NCI-H1092 (cell line): ENCODE measurements at regions not wholly inside any gene's neighbourhood (a gene's known extent, or its start where the extent isn't known, plus 50 kb on each side); places are given as distances from the start of the nearest gene placed in this dataset.

ENCODE experiments used
- DNase-seq: peaks from one replicate; lab custom pipeline; 2025; lab: John Stamatoyannopoulos, UW

DNA sequence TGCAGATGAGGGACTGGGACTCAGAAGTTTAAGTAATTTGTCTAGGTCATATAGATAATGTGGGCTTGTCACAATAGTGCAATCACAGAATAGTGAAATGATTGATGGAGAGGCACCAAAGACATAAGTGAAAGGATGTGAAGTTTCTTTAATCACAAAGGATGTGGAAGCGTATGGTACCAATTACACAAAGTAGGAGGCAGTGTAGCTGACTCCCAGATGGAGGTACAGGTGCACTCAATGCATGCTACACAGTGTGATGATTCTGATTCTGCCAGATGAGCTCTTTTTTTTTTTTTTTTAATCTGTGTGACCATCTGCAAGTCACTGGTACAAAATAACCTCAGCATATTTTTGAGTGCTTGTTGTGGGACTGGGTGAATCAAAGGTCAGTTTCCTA, 411.3 kb downstream of the SPRY1 start:
- DNase-seq, result no peak

DNA sequence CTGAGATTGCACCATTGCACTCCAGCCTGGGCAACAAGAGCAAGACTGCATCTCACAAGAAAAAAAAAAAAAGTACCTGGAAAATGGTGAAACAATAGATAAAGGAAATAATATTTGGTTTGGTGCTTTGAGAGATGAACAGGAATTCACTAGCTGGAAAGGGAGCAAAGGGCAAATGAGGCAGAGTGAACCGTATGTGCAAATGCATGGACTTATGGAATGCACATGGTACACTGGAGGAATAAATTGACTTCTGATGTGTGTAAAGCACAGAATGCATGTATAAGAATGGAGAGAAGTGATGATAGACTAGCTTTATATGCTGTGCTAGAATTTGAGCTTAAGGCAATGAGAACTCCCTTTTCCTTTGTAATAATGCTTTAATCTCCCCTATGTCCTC, 413.3 kb downstream of the SPRY1 start:
- no peak for DNase-seq

DNA sequence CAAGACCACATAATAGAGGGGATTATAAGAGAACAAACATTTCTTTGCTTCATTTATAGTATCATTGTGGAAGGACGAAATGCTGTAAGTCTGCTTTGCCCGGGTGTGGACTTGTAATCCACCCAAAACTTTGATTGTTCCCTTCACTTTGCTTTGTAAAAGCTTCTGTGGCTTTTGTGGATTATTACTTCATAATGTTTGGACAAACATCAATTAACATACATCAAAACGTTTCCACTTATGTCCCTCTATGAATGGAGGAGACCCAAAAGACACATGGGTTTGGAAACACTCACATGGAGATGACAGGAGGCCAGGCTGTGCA, 415.4 kb downstream of the SPRY1 start:
- DNase-seq, result no peak

DNA sequence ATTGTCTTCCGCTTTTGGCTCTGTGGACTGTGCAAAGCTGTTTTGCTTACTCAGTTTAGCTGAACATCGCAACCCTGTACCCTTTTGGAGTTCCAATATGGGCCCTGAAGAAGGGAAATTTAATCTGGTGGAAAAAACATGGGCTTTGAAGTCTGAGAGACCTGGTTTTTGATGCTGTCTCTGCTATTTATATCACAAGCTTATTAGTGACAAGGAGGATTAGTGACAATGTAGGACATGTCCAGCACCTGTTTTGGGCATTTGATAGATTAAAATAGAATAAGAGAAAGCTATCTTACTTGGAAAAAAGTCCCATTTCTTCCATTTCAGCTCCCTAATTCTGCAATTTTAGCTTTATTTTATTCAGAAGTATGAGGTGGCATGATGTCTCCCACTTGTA, 417.3 kb downstream of the SPRY1 start:
- DNase-seq, result no peak

DNA sequence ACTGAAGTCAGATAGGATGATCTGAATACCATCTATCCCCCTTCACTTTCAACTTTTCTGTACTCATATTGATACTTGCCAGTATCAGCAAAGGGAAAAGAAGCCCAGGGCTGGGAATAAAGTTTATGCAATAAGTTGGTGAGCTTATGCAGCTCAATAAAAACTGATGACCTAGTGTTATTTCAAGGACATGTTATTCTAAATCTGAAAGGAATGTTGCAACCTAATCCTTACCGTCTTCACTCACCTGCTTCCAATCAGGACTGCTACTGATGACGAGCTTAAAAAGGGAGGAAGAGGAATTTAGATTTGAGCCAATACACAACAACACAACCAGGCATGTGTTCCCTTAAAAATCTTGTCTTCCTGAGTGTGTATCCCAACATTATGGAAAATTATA, 419.9 kb downstream of the SPRY1 start:
- no peak for DNase-seq

DNA sequence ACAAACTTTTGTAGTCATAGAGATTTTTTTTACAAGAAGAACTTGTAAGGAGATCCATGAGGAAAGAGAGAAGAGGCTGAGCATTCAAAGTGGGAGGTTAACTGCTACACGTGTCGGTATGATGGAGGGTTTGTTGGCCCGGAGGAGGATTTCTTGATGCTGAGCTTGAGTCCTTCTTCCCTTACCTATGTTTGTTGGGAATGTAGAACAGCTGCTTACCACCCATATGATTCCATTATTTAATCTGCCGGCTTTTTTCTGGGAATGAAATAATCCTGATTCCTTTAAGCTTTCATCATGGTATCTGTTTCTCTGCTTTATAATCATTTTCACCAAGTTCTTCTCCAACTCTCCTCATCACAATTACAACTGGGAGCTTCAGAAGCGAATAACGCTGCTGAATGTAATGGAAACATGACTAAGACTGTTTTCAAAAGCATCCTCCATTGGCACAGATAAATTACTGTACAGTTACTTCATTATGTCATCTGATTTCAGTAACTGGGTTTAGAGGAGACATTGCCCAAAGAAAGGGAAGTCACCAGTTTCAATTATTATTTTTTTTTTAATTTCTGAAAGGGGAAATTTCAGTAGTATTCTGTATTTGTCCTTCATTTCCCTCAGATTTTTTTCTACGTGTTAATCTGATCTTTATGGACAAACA, 420.6 kb downstream of the SPRY1 start:
- no peak for DNase-seq

DNA sequence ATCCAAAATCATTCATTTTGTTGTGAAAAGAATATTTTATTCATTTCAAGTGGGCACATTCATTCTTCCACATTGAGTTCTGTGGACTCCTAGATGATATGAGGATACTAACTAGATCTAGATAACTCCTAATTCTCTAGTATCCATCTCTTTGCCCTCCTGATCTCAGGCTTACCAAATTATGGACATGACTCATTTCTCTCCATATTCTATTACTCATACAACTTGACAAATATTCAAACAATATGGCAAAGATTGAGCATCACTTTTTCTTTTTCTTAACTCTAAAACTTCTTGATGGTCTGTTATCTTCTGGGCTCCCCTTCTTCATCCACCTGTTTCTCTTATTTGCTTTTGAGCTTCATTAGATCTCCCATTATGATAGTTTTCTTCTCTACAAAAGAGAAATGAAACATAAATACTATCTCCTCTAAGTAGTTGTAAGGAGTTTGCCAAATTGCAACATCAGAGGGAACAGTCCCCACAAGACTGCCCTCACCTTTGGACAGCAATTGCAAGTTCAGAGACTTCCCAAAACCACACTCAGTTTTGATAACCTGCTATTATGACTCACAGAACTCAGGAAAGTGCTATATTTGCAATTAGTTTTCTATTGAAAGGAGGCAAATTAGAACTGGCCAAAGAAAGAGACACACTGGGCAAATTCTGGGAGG, 422.9 kb downstream of the SPRY1 start:
- DNase-seq, result no peak

DNA sequence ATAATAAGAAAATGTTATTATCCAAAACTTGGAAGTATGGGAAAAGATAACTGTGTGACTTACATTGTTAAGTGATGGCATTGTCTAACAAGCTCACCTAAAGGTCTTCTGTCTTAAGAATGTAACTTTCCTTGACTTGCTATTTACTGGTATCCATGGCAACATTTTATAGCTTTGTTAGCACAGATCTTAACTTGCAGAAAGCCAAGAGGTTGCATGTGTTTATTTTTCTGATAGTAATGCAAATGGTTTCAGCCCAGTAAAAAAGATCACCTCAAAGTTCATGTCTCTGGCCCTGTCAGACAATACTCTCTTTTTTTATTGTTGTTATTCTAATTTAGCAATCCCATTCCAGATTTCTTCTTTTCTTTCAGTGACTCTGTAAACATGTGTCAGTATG, 425.3 kb downstream of the SPRY1 start:
- no peak for DNase-seq

DNA sequence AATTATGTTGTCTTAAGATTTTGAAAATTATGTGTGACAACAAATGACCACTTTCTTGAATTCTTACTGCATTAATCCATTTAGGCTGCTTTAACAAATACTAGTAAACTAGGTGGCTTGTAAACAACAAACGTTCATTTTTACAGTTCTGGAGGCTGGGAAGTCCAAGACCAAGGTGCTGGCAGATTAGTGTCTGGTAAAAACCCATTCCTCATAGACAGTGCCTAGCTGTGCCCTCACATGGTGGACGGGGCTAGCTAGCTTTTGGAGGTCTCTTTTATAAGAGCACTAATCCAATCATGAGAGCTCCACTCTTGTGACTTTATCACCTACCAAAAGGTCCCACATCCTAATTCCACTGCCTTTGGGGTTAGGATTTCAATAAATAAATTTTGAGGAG, 425.8 kb downstream of the SPRY1 start:
- DNase-seq, result no peak

DNA sequence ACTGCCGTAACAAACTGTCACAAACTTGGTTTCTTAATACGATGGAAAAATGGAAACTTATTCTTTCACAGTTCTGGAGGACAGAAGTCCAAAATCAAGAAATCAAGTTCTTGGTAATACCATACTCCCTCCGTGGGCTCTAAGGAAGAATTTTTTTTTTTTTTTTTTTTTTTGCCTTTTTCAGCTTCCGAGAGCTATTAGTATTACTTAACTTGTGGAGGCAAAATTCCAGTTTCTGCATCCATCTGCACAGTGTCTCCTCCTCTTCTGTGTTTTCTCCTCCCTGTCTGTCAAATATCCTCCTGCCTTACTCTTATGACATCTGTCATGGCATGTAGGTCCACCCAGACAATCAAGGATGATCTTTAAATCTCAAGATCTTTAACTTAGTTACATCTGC, 426.6 kb downstream of the SPRY1 start:
- DNase-seq, result no peak

DNA sequence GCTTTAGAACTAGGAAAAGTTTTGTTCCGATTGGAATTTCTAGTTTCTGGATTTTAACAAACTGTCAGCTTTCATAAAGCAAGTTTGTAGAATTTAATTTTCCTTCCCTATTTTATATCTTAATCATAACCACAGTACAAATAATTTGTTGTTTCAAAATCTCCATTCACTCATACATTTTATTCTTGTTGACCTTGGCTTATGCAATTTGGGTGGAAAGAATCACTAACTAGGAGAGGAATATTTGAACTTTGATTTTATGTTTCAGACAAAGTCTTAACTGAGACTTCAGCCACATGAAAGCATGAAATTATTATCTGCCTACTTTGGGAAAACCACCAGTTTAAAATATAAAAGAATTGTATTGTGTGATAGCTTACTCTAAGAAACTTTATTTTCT, 427.9 kb downstream of the SPRY1 start:
- no peak for DNase-seq

DNA sequence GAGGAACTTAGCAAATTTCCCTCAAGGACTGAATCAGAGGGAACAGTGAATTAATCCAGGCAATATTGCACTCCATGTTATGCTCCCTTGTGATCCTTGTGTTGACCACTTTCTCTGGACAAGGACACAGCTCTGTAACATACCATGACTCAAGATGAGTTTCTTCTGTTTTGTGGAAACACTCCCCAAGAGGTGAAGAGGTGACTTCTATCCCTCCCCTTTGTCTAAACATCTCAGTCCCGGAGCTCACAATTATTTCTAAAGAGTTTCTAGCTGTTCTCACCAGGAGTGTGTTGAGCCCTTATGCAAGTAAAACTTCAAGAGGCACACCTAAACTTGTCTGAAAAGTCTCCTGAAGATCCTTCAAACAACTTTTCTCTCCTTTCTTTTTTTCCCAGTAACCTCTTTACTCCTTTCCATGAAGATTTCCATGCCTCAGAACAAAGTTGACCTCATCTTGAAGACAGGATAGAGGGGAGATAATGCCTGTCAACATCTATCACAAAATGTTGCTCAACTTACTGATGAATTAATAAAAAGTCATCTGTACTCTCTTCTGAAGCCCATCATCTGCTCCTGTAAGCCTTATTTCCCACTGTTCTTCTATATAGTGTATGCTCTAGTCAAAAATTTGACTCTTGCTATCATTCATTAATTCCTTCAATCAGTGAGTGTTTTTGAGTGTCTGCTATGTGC, 429.1 kb downstream of the SPRY1 start:
- DNase-seq, result no peak

DNA sequence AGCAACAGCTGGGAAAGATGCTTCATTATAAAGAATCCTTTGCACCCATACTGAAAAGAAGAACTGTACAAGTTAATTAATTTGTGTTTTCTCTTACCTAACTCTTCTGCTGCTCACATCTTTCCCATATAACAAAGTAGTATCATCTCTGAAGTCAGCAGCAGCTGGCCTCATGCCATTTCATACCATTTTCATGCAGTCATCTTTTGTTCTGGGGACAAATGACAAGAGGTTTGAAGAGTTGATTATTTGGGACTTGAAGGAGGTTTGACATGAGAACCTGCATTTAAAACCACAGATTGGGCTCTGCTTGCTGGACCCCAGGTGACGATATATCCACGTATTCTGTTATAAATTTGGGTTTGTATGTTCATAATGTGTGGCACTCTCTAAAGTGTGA, 430.3 kb downstream of the SPRY1 start:
- DNase-seq, result no peak

DNA sequence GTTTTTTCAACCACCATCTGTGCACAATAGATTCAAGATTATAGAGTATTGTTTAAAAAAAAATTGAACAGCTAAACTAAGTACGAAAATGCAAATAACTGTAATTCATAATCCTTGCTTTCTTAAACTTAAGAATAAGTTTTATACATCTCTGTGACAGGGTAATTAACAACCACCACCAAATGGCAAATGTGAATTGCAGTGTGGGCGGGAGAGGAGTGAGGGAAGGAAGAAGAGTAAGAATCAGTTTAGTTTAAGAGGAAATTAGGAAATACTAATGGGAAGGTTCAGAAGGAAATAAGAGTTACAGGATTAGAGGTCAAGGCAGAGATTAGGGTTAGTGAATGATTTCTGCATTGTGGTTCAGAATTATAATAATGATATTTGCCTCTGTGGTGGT, 430.9 kb downstream of the SPRY1 start:
- no peak for DNase-seq

DNA sequence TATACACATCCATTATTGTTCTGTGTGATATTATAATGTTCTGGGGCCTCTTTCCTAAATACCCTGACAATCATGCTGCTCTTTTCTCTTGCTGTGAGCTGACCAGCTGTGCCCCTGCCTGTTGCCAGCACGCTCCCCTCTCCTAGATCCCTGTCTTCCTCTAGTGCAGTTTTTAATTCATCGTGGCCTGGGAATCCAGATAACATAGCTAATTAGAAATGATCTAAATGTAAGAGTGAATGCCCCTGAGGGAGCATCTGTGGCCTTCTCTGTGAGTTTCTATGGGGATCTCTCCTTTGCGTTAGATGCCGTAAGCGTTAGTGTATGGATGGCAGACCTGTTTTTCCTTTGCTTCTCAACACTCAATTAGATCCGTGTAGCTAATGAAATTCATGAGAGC, 434.3 kb downstream of the SPRY1 start:
- no peak for DNase-seq

DNA sequence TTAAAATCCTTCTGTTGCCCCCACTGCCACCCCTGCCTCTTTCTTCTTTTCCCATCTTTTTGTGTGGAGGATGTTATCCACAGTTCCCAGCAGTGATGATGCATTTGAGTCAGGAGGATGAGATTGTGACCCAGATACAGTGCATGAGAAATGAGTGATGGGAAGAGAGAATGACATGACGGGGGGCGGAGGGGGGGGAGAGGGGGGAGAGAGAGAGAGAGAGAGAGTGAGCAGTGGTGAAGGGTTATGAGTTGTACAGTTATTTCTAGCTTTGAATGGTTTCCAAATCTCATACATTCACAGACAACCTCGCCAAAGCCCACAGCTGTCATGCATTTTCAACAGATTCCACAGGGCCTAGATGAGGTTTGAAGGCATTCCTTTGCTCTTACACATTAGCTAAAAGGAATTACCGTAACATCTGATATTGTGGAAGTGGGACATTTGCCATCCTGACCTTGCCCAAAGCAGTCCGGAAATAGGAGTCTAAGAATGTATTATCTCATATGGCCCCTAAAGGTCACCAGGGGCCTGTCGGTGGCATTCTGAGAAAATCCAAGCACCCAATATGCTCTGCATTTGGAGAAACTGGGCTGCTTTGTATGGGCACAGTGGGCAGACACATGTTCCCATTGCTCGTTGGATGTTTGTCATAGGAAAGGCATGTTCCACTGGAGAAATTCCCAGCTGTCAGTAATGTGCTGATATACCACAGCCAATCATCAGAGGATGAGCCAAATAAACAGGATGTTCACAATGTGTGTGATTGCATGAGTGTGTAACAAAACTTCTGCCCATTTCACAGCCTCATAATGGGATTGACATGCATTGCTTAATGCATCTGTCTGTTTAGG, 435.8 kb downstream of the SPRY1 start:
- no peak for DNase-seq

DNA sequence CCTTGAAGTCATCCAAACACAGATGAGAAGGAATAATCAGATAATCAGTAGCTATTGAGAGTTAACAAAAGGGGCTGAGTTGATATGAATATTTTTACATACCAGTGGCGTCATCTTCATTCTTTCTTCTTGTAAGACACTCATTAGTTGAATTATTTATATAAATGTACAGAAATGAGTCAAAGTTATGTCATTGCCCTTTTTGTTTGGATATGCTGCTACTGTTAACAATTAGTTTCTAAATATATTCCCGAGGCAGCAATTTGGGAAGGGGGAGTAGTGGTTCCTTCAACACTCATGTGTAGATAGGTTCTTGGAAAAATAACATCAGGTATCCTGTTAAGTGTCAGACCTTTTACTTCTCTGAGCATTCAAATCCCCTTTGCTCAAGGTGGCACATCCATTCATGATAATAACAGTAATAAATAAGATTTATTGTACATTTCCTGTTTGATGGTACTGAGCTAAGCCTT, 436.6 kb downstream of the SPRY1 start:
- DNase-seq, result no peak

DNA sequence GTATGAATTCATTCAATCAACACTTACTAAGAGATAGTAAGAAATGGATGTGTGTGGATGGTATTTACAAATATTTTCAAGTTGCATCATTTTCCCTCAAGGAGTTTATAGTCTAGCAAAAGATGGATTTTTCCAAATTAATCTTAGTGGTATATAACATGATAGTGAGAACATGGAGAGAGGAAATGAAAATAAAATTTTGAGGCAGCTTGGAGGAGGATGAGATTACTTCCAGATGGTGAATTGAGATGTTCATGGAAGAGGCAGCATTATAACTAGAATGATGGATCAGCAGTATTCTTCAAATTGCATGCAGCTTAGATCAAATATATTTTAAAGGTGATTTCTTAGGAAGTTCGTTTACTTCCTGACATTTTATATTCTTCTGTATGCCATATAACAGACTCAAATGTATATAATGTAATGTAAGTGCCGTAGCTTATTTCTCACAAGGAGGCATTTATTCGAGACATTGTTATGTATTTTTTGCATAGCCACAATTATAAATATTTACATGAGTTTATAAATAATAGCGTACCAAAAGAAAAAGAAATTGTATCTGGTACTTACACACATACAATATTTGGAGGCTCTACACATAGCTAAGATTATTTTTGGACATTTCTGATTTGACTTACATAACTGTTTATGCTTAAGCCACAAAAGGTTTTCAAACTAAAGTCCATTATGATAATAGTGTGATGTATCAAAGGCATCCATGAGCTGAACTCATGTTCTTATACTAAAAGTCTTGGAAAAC, 439.4 kb downstream of the SPRY1 start:
- DNase-seq, result no peak

DNA sequence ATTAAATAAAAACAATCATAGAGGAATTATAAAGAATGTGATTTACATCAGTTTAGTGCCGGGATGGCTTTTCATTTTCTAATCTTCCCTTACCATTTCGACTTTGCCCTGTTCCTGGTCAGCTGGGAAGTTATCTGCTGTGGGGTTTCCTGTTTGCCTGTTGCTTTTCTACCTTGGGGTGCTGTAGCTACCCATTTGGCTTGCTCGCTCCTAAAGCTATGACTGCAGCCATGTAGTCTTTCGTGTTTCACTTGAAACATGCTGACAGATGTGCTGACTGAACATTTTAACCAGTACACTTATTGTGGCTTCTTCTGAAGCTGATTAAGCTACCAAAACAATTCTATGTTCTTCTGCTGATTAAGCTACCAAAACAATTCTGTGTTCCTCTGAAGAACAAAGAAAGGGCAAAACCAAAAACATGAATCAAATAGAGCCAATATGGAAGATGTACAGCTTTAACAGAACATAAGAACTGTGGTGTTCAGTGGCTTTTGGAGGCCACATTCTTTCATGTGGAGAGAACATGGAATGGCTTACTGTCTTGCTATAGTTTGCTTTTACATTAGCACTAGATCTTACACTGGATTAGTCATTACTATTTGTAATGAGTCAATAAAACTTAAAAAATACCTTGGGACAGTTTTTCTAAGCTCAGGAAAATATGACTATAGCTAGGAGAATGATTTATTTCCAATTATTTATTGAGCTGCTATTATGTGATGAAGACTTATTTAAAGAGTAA, 440.4 kb downstream of the SPRY1 start:
- DNase-seq, result no peak

DNA sequence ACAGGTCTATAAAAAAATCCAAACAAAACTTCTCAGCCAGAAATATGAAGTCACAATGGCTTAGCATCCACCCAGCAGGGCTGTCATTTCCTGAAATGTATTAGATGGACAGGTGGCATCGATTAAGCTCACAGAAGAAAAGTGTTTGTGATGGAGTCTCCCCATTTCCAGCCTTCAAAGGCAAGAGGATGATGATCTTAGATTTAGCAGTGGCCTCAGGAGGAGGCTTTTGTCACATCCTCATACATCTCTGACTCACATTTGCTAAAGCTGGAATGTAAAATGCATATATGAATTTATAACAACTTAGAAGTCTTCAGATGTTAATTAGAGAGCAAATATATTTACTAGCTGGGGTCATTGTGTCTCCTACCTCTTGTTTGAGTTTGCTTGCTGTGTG, 441.9 kb downstream of the SPRY1 start:
- no peak for DNase-seq

DNA sequence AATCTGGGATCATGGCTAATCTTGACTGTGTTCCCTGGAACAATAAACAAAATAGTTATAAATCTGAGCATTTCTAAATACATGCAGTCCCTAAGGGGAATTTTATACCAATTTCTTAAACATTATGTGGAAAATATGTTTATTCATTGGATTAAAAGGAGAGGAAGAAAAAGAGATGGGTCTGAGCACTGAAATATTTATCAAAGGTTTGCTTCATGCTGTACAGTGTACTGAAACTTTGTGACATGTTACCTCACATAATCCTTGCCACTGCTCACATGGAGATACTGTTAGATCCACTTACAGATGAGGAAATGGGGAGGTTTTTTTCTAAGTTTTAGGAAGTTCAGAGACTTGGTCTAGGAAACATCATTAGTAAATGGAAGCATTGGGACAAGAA, 443.6 kb downstream of the SPRY1 start:
- no peak for DNase-seq
